Upper lobe of right lung (tissue), 1 donor: ENCODE measurements at regions not wholly inside any gene's neighbourhood (a gene's known extent, or its start where the extent isn't known, plus 50 kb on each side); places are given as distances from the start of the nearest gene placed in this dataset.
A peak's percentile ranks its signal among the peaks of the same experiment; 100 is the strongest.

Experiments
- ATAC-seq: fragments of 200-7000 bp; cut with Tn5 transposase; one replicate; pipeline ENCODE4 v1.9.1; 2020; ENCODE audit warnings: mild to moderate bottlenecking, moderate library complexity
- DNase-seq: peaks from one replicate; pipeline ENCODE4 v3.0.0-alpha.2; 2020
- H3K27ac ChIP-seq: fragments of 200-600 bp; one replicate; pipeline ENCODE4 v1.8.0; 2022
- H3K27me3 ChIP-seq: fragments of 200-600 bp; one replicate; pipeline ENCODE4 v1.8.0; 2022; ENCODE audit warnings: mild to moderate bottlenecking
- H3K36me3 ChIP-seq: fragments of 200-600 bp; one replicate; pipeline ENCODE4 v1.8.0; 2022
- H3K4me1 ChIP-seq: fragments of 200-600 bp; one replicate; pipeline ENCODE4 v1.8.0; 2022
- H3K4me3 ChIP-seq: fragments of 200-600 bp; one replicate; pipeline ENCODE4 v1.8.0; 2022; ENCODE audit warnings: mild to moderate bottlenecking
- H3K9me3 ChIP-seq: fragments of 200-600 bp; one replicate; pipeline ENCODE4 v1.8.0; 2022
- intact Hi-C: fragments of 100-400 bp; cut with DNase I; formaldehyde crosslinking; loops from one replicate; pipeline ENCODE4 v1.11.0; 2022
- TF ChIP-seq, protein P1 (sequence below): fragments of 200-600 bp; IDR thresholded peaks from one replicate; pipeline ENCODE4 v1.8.0; 2022; ENCODE audit warnings: antibody characterized with exemption
- donor health status: DM: no; HTN: yes; CAD: no; lungs with severe emphysema.

- ATAC-seq (no peak), DNase-seq (no peak)
- no peaks in the 10 kb centered on the region for H3K27me3 ChIP-seq
- TF ChIP-seq, protein P1, sequence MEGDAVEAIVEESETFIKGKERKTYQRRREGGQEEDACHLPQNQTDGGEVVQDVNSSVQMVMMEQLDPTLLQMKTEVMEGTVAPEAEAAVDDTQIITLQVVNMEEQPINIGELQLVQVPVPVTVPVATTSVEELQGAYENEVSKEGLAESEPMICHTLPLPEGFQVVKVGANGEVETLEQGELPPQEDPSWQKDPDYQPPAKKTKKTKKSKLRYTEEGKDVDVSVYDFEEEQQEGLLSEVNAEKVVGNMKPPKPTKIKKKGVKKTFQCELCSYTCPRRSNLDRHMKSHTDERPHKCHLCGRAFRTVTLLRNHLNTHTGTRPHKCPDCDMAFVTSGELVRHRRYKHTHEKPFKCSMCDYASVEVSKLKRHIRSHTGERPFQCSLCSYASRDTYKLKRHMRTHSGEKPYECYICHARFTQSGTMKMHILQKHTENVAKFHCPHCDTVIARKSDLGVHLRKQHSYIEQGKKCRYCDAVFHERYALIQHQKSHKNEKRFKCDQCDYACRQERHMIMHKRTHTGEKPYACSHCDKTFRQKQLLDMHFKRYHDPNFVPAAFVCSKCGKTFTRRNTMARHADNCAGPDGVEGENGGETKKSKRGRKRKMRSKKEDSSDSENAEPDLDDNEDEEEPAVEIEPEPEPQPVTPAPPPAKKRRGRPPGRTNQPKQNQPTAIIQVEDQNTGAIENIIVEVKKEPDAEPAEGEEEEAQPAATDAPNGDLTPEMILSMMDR: no peak
- no peaks in the 10 kb centered on the region for H3K36me3 ChIP-seq
- no peaks in the 10 kb centered on the region for H3K4me1 ChIP-seq
- intact Hi-C loops: loop anchor here (5.0 kb wide), 1 partner anchor 212 kb away; no protein-coding TSS in a partner anchor
- no peaks in the 10 kb centered on the region for H3K9me3 ChIP-seq
- no peak overlapping the region for H3K4me3 ChIP-seq
- H3K27ac ChIP-seq: no peak overlapping the region
Observed at GRCh38 chr2:240230291-240230931, 90.0 kb upstream of the OTOS start.

DNA sequence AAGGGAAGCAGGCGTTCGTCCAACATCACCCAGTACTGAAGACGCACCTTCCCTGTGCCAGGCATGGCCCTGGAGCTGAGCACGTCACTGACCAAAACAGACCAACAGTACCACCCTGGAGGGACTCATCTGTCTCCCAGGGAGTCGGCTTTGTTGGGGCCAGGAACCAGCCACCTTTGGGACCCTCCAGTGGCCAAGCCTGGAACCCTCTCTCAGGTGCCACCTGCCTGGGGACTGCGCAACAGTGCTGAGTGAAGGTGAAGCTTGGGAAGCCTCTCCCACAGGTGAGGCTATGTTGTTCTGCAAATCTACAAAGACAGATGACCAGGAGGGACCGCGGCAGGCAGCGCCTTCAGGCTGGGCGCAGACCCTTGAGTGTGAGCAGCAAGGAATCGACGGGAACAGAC, 91.4 kb upstream of the OTOS start:
- intact Hi-C loops: loop anchor here (5.0 kb wide), 1 partner anchor 210 kb away; no protein-coding TSS in a partner anchor
- DNase-seq (peak; percentile 63), ATAC-seq (no peak)
- Histone ChIP-seq H3K4me1 (no peaks in the 10 kb centered on the region), H3K27ac (no peak overlapping the region), H3K36me3 (no peaks in the 10 kb centered on the region), H3K9me3 (no peaks in the 10 kb centered on the region), H3K27me3 (no peaks in the 10 kb centered on the region), H3K4me3 (no peak overlapping the region)
- TF ChIP-seq, protein P1: no peak

GRCh38 chr2:240232264-240232915, 91.9 kb upstream of the OTOS start:
- H3K4me1 ChIP-seq: peaks cover 3% of the 10 kb centered on the region
- H3K9me3 ChIP-seq: no peaks in the 10 kb centered on the region
- H3K27ac ChIP-seq: no peak overlapping the region
- intact Hi-C loops: loop anchor here (5.0 kb wide), 1 partner anchor 210 kb away; no protein-coding TSS in a partner anchor
- DNase-seq (no peak), ATAC-seq (no peak)
- TF ChIP-seq, protein P1: no peak
- H3K36me3 ChIP-seq: no peaks in the 10 kb centered on the region
- H3K27me3 ChIP-seq: no peaks in the 10 kb centered on the region
- no peak overlapping the region for H3K4me3 ChIP-seq

GRCh38 chr2:240232961-240233884, 92.8 kb upstream of the OTOS start:
- peak; percentile 95 for DNase-seq

More at GRCh38 chr2:240232961-240233884, 92.8 kb upstream of the OTOS start:
- Histone ChIP-seq H3K36me3 (no peaks in the 10 kb centered on the region), H3K4me3 (peak overlapping the region; percentile 35), H3K27ac (no peak overlapping the region), H3K27me3 (no peaks in the 10 kb centered on the region), H3K9me3 (no peaks in the 10 kb centered on the region), H3K4me1 (peaks cover 11% of the 10 kb centered on the region)
- TF ChIP-seq, protein P1: peak; percentile 82
- peak; percentile 90 for ATAC-seq
- intact Hi-C loops: loop anchor here (5.0 kb wide), 1 partner anchor 209 kb away; no protein-coding TSS in a partner anchor
